ENCODE measurements at regions not wholly inside any gene's neighbourhood (a gene's known extent, or its start where the extent isn't known, plus 50 kb on each side); places are given as distances from the start of the nearest gene placed in this dataset.

DNA sequence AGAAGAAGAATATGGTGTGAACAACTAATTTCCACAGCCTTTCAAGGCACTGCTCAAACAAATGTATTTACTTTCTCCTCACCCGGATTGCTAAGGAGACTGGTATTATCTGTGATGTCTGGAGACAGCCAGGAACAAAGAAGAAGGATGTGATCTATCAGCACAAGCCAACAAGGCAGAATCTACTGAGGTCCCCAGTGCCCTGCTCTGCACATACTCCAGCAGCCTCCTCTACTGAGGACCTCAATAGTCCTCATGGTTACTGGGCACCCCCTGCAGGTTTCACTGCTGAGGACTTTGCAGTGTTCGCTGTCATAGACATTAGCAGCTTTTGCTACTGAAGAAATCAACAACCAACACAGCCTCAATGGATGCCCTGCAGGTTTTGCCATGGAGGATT, 930.1 kb downstream of the ADGRL3 start:
- TF ChIP-seq EP300 (IDR thresholded peaks at IDR 0.05) (no peak), POLR2A (IDR thresholded peaks at IDR 0.05) (no peak), POLR2AphosphoS5 (IDR thresholded peaks at IDR 0.05) (no peak)
